ENCODE measurements at regions not wholly inside any gene's neighbourhood (a gene's known extent, or its start where the extent isn't known, plus 50 kb on each side); places are given as distances from the start of the nearest gene placed in this dataset.
A peak's percentile ranks its signal among the peaks of the same experiment; 100 is the strongest.

GRCh38 chr11:20247591-20248007, 87.3 kb upstream of the DBX1 start:
- H3K27me3 Mint-ChIP-seq (ENCODE audit: low read depth): peaks cover 55% of the 10 kb centered on the region
- ATAC-seq: peak; percentile 66

DNA sequence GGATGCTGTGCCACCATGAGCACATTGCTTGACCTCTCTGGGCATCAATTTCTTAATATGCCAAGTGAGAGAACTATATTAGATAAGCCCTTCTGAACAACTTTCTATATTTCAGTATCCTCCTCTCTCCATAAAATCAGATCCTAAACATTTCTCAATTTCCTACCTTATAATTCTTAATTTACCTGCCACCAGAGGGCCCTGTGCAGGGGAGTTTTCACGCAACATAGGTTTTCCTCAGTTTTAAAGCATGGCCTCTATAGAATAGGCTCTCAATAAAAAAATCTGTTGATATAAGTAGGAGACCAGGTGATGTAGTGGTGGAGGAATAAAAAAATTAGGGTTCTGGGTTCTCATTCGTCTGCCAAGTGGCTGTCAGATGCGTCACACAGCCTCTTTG, 83.7 kb upstream of the DBX1 start:
- H3K27me3 Mint-ChIP-seq (ENCODE audit: low read depth): peaks cover 28% of the 10 kb centered on the region
- H3K4me1 Mint-ChIP-seq: peaks cover 26% of the 10 kb centered on the region
- ATAC-seq (no peak; the same call in 1 of the 2 replicates), DNase-seq (ENCODE audit: low spot score) (no peak)
- H3K4me3 Mint-ChIP-seq: no peak overlapping the region
- POLR2A ChIA-PET: no interaction called here
- CTCF ChIA-PET: interaction anchor here (1.6 kb wide), 1 partner anchor 110 kb away, joined by 6 read pairs; no protein-coding TSS in a partner anchor
- TF ChIP-seq FOXP1 (CRISPR knock-in tag; IDR thresholded peaks at IDR 0.05; ENCODE audit: borderline replicate concordance): no peak
- TF ChIP-seq CTCF (IDR thresholded peaks at IDR 0.05): 0 out of 2 replicates have a peak, but pooled peaks have one; percentile 13
- H3K27ac Mint-ChIP-seq: no peak overlapping the region
- peaks cover 9% of the 10 kb centered on the region for H3K9me3 Mint-ChIP-seq
- H3K36me3 Mint-ChIP-seq: peaks cover 3% of the 10 kb centered on the region; the same call in 1 of the 2 replicates

More at GRCh38 chr11:20247591-20248007, 87.3 kb upstream of the DBX1 start:
- peaks cover 40% of the 10 kb centered on the region for H3K4me1 Mint-ChIP-seq
- TF ChIP-seq GRHL2 (CRISPR knock-in tag; IDR thresholded peaks at IDR 0.05; ENCODE audit: insufficient replicate concordance, severe bottlenecking) (no peak), EMX1 (CRISPR knock-in tag; IDR thresholded peaks at IDR 0.05) (no peak), NR1H2 (CRISPR knock-in tag; IDR thresholded peaks at IDR 0.05) (no peak), ZNF121 (CRISPR knock-in tag; IDR thresholded peaks at IDR 0.05) (no peak), ATF1 (CRISPR knock-in tag; IDR thresholded peaks at IDR 0.05) (no peak), OVOL2 (CRISPR knock-in tag; IDR thresholded peaks at IDR 0.05; ENCODE audit: borderline replicate concordance) (no peak), SMAD3 (CRISPR knock-in tag; IDR thresholded peaks at IDR 0.05; ENCODE audit: borderline replicate concordance) (no peak), TEAD1 (CRISPR knock-in tag; IDR thresholded peaks at IDR 0.05) (no peak), ZNF263 (CRISPR knock-in tag; IDR thresholded peaks at IDR 0.05; ENCODE audit: low read depth) (no peak), RORB (CRISPR knock-in tag; IDR thresholded peaks at IDR 0.05) (no peak), NFE2L1 (CRISPR knock-in tag; IDR thresholded peaks at IDR 0.05) (no peak), NFYB (CRISPR knock-in tag; conservative IDR thresholded peaks at IDR 0.05; ENCODE audit: low read depth) (no peak)
- TF ChIP-seq, protein P1, sequence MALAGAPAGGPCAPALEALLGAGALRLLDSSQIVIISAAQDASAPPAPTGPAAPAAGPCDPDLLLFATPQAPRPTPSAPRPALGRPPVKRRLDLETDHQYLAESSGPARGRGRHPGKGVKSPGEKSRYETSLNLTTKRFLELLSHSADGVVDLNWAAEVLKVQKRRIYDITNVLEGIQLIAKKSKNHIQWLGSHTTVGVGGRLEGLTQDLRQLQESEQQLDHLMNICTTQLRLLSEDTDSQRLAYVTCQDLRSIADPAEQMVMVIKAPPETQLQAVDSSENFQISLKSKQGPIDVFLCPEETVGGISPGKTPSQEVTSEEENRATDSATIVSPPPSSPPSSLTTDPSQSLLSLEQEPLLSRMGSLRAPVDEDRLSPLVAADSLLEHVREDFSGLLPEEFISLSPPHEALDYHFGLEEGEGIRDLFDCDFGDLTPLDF (CRISPR knock-in tag; IDR thresholded peaks at IDR 0.05): no peak
- TF ChIP-seq, protein P2, sequence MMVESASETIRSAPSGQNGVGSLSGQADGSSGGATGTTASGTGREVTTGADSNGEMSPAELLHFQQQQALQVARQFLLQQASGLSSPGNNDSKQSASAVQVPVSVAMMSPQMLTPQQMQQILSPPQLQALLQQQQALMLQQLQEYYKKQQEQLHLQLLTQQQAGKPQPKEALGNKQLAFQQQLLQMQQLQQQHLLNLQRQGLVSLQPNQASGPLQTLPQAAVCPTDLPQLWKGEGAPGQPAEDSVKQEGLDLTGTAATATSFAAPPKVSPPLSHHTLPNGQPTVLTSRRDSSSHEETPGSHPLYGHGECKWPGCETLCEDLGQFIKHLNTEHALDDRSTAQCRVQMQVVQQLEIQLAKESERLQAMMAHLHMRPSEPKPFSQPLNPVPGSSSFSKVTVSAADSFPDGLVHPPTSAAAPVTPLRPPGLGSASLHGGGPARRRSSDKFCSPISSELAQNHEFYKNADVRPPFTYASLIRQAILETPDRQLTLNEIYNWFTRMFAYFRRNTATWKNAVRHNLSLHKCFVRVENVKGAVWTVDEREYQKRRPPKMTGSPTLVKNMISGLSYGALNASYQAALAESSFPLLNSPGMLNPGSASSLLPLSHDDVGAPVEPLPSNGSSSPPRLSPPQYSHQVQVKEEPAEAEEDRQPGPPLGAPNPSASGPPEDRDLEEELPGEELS (CRISPR knock-in tag; IDR thresholded peaks at IDR 0.05): no peak
- TF ChIP-seq, protein P3, sequence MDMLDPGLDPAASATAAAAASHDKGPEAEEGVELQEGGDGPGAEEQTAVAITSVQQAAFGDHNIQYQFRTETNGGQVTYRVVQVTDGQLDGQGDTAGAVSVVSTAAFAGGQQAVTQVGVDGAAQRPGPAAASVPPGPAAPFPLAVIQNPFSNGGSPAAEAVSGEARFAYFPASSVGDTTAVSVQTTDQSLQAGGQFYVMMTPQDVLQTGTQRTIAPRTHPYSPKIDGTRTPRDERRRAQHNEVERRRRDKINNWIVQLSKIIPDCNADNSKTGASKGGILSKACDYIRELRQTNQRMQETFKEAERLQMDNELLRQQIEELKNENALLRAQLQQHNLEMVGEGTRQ (CRISPR knock-in tag; IDR thresholded peaks at IDR 0.05): no peak
- no peak overlapping the region; the same call in 1 of the 2 replicates for H3K27ac Mint-ChIP-seq
- H3K9me3 Mint-ChIP-seq: no peaks in the 10 kb centered on the region
- DNase-seq (ENCODE audit: low spot score): no peak
- CTCF ChIA-PET: interaction anchor here (0.7 to 3.1 kb wide), 4 partner anchors 36 to 119 kb away, joined by 3 to 13 read pairs (median 4); no protein-coding TSS in a partner anchor
- H3K36me3 Mint-ChIP-seq: no peaks in the 10 kb centered on the region
- peak overlapping the region; percentile 34 for H3K4me3 Mint-ChIP-seq
- POLR2A ChIA-PET: no interaction called here

GRCh38 chr11:20238712-20239111, 78.4 kb upstream of the DBX1 start:
- Mint-ChIP-seq H3K36me3 (peaks cover 10% of the 10 kb centered on the region; the same call in 1 of the 2 replicates), H3K9me3 (peaks cover 33% of the 10 kb centered on the region), H3K4me1 (no peaks in the 10 kb centered on the region), H3K27me3 (ENCODE audit: low read depth) (peaks cover 20% of the 10 kb centered on the region), H3K4me3 (no peak overlapping the region), H3K27ac (no peak overlapping the region)
- DNase-seq (ENCODE audit: low spot score) (no peak), ATAC-seq (no peak)
- POLR2A ChIA-PET: no interaction called here
- CTCF ChIA-PET: no interaction called here
- TF ChIP-seq JAZF1 (CRISPR knock-in tag; IDR thresholded peaks at IDR 0.05) (no peak), HMGA2 (CRISPR knock-in tag; IDR thresholded peaks at IDR 0.05) (no peak)
- TF ChIP-seq, protein P3 (CRISPR knock-in tag; IDR thresholded peaks at IDR 0.05): peak; percentile 50; the same call in 1 of the 2 replicates

Data from WTC11 (cell line).